Uterus (tissue), 2 donors: ENCODE measurements at regions not wholly inside any gene's neighbourhood (a gene's known extent, or its start where the extent isn't known, plus 50 kb on each side); places are given as distances from the start of the nearest gene placed in this dataset.

ENCODE experiments used
- POLR2A ChIP-seq, 2 donors: fragments of 450-650 bp; IDR thresholded peaks; one replicate each; pipeline ENCODE4 v1.6.1; 2016; ENCODE audit warnings: antibody characterized with exemption in 2 of 2, mild to moderate bottlenecking in 1 of 2, moderate library complexity in 1 of 2
- TF ChIP-seq, protein P1 (sequence below), 4 experiments: fragments of 200-600 bp in 2 of 4; fragments of 450-650 bp in 2 of 4; sonication (generic) in 2 of 4; IDR thresholded peaks; one replicate each; pipeline ENCODE4 v1.5.1; 2016 to 2019; ENCODE audit warnings: antibody characterized with exemption in 4 of 4, mild to moderate bottlenecking in 2 of 4, moderate library complexity in 1 of 4

DNA sequence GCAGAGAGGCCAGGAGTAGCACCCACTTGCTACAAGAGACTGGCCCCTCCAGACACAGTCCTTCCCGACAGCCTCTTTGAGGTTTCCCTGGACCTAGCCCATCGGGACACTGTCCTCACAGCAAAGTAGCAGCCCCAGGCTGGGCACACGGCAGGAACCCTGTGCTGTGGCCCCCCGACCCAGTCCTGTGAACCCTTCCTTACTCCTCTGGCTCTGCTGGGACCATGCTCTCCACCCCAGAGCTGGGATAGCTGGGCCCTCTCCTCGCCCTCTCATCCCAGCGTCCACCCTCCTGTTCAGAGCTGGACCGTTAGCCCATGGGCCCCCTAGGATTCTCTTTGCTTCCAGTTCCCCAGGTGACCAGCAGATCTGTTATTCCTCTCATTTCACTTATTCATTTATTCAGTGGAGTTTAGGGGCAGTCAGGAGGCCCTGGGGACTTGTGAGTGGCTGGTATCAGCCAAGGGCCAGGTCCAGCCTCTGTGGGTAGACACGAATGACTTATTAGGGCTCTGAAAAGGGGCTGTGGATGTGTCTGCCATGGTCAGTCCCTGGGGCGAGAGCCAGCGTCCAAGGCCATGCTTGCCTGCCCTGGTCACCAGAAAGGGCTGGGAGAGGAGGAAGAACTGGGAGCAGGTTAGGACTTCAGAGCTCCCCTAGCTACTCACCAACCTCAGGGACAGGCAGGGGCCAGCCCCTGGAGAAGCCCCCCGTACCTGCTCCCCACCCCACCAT lies 117.6 kb upstream of the RUNX3 start:
- TF ChIP-seq, protein P1, sequence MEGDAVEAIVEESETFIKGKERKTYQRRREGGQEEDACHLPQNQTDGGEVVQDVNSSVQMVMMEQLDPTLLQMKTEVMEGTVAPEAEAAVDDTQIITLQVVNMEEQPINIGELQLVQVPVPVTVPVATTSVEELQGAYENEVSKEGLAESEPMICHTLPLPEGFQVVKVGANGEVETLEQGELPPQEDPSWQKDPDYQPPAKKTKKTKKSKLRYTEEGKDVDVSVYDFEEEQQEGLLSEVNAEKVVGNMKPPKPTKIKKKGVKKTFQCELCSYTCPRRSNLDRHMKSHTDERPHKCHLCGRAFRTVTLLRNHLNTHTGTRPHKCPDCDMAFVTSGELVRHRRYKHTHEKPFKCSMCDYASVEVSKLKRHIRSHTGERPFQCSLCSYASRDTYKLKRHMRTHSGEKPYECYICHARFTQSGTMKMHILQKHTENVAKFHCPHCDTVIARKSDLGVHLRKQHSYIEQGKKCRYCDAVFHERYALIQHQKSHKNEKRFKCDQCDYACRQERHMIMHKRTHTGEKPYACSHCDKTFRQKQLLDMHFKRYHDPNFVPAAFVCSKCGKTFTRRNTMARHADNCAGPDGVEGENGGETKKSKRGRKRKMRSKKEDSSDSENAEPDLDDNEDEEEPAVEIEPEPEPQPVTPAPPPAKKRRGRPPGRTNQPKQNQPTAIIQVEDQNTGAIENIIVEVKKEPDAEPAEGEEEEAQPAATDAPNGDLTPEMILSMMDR (IDR thresholded peaks at IDR 0.05), result no peak
- TF ChIP-seq POLR2A (IDR thresholded peaks at IDR 0.05), result no peak
